Lower leg skin (tissue), 3 donors: ENCODE measurements at regions not wholly inside any gene's neighbourhood (a gene's known extent, or its start where the extent isn't known, plus 50 kb on each side); places are given as distances from the start of the nearest gene placed in this dataset.

Source experiments
- POLR2A ChIP-seq, 2 donors: fragments of 450-650 bp; IDR thresholded peaks; one replicate each; pipeline ENCODE4 v1.6.1; 2016 to 2017; ENCODE audit warnings: antibody characterized with exemption in 2 of 2, mild to moderate bottlenecking in 1 of 2, moderate library complexity in 1 of 2
- TF ChIP-seq, protein P1 (sequence below), 3 donors: fragments of 450-650 bp; IDR thresholded peaks; one replicate each; pipeline ENCODE4 v1.5.1; 2016; ENCODE audit warnings: antibody characterized with exemption in 3 of 3, mild to moderate bottlenecking in 3 of 3, moderate library complexity in 2 of 3

DNA sequence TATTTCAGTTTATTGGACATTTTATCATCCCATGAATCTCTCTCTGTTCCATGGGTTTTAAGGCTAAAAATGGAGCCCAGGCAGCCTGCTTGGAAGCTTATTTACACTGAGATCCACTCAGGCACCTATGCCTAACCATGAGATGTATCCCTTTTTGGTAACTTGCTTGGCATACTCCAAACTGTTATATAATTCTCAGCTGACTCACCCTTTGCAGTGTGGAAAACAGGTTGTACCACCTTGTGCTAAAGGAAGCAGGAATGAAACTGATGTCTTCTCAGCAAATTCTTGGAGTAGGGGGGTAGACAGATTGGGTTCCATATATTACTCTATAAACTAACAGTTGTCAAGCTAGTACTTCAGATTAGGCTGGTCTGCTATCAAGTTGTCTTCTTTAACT lies 483.6 kb downstream of the KLF5 start:
- TF ChIP-seq, protein P1, sequence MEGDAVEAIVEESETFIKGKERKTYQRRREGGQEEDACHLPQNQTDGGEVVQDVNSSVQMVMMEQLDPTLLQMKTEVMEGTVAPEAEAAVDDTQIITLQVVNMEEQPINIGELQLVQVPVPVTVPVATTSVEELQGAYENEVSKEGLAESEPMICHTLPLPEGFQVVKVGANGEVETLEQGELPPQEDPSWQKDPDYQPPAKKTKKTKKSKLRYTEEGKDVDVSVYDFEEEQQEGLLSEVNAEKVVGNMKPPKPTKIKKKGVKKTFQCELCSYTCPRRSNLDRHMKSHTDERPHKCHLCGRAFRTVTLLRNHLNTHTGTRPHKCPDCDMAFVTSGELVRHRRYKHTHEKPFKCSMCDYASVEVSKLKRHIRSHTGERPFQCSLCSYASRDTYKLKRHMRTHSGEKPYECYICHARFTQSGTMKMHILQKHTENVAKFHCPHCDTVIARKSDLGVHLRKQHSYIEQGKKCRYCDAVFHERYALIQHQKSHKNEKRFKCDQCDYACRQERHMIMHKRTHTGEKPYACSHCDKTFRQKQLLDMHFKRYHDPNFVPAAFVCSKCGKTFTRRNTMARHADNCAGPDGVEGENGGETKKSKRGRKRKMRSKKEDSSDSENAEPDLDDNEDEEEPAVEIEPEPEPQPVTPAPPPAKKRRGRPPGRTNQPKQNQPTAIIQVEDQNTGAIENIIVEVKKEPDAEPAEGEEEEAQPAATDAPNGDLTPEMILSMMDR (IDR thresholded peaks at IDR 0.05) = no peak
- no peak for TF ChIP-seq POLR2A (IDR thresholded peaks at IDR 0.05)
